Muscle layer of duodenum (tissue), 2 donors: ENCODE measurements at regions not wholly inside any gene's neighbourhood (a gene's known extent, or its start where the extent isn't known, plus 50 kb on each side); places are given as distances from the start of the nearest gene placed in this dataset.

Experiments
- H3K27ac ChIP-seq: one replicate; pipeline ENCODE4 v1.7.0; 2013; ENCODE audit warnings: mild to moderate bottlenecking, low read length
- H3K27me3 ChIP-seq: one replicate; pipeline ENCODE4 v1.7.0; 2013; ENCODE audit warnings: low read depth, mild to moderate bottlenecking, control low read depth, low read length
- H3K36me3 ChIP-seq, 2 donors: one replicate each; pipeline ENCODE4 v1.7.0; 2013; ENCODE audit warnings: low read length in 2 of 2, control low read depth in 1 of 2, mild to moderate bottlenecking in 1 of 2; ENCODE audit not compliant: insufficient read depth in 2 of 2, control insufficient read depth in 1 of 2
- H3K4me1 ChIP-seq, 2 donors: one replicate each; pipeline ENCODE4 v1.7.0; 2013; ENCODE audit warnings: low read length in 2 of 2, mild to moderate bottlenecking in 2 of 2, control low read depth in 1 of 2, moderate library complexity in 1 of 2; ENCODE audit not compliant: insufficient read depth in 2 of 2, control insufficient read depth in 1 of 2
- H3K4me3 ChIP-seq, 2 donors: one replicate each; pipeline ENCODE4 v1.7.0; 2013; ENCODE audit warnings: low read length in 2 of 2, low read depth in 1 of 2, mild to moderate bottlenecking in 1 of 2
- H3K9me3 ChIP-seq, 2 donors: one replicate each; pipeline ENCODE4 v1.7.0; 2013; ENCODE audit warnings: low read length in 2 of 2, control low read depth in 1 of 2, mild to moderate bottlenecking in 1 of 2; ENCODE audit not compliant: control insufficient read depth in 1 of 2
- donor health status: healthy.

DNA sequence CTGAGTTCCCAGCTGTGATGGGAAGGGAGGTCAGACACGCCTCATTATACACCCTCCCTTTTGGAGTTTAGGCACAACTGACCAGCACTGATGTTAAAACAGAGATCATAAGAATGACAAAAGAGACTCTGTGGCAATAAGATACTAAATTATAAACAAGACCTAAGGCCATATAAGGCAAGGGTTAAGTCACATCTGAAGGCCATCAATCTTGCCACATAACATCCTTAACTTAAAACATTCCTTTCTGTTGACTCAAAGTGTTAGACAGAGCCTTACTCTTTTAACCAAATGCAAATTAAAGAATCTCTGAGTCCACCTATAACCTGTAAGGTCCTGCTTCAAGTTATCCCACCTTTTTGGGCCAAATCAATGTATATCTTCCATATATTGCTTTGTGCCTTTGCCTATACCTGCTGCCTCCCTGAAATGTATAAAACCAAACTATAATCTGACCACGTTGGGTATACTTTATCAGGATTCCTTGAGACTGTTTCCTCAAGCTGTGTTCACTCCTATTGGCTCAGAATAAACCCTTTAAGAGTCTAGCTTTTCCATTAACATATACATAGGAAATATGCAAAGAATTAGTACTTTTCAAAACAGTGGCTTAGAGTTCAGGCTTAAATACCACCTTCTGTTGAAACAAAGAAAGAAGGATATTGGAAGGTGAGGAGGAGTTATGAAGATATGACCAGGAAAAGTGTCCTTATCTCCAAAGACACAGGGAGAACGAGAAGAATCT lies 214.4 kb upstream of the PPP1R2C start:
- Histone ChIP-seq H3K9me3 (no peaks in the 10 kb centered on the region), H3K4me3 (no peak overlapping the region), H3K4me1 (no peaks in the 10 kb centered on the region), H3K27me3 (no peaks in the 10 kb centered on the region), H3K36me3 (no peaks in the 10 kb centered on the region), H3K27ac (no peak overlapping the region)

GRCh38 chrX:42996861-42997260 lies 218.9 kb upstream of the PPP1R2C start:
- H3K27ac ChIP-seq = no peak overlapping the region
- H3K27me3 ChIP-seq = no peaks in the 10 kb centered on the region
- no peaks in the 10 kb centered on the region for H3K36me3 ChIP-seq
- no peaks in the 10 kb centered on the region for H3K4me1 ChIP-seq
- H3K4me3 ChIP-seq = no peak overlapping the region
- H3K9me3 ChIP-seq = no peaks in the 10 kb centered on the region

DNA sequence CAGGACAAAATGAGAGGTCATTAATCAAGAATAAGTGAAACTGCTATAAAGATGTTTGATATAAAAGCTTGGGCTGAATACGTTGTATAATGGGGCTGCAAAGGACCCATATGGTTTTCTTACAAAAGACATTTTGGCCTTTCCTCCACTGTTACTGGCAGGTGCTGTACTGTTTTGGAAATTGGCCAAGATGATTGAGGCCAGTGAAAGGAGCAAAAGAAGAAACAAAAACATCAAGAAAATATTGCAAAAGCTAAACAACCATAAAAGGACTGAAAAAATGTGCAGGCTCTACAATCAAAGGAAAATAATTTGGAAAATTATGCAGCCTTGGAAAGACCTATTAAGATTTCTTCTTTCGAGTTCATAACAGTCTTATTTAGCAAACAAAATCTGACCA lies 222.2 kb upstream of the PPP1R2C start:
- Histone ChIP-seq H3K27me3 (no peaks in the 10 kb centered on the region), H3K9me3 (no peaks in the 10 kb centered on the region), H3K27ac (no peak overlapping the region), H3K4me3 (no peak overlapping the region), H3K36me3 (no peaks in the 10 kb centered on the region), H3K4me1 (no peaks in the 10 kb centered on the region)

DNA sequence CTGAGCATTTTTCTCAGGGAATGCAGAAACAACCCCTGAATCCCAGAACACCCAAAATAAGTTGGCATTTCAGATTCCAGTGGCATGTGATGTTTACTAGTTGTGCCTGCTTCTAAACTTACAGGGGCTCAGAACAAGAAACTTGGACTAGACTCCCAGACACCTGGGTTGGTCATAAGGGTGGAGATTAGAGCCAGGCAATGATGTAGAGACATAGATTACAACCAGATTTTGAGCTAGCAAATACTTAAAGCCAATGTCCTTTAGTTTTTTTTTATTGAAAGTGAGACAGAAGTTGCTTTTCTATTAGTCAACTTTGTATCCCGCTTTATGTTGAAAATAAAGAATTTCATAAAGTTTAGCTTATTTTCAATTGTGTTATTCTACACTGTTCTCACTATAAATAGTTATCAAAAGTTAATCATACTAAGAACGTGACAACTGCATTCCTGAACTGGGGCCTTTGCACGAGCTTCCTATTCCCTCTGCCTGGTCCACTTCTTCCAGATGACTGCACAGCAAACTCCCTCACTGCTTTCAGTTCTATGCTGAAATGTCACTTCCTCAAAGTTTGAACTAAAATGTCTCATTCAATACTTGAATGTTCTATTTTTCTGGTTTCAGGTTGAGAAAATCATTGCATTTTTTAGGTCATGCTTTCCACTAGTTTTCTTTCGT lies 224.7 kb upstream of the PPP1R2C start:
- Histone ChIP-seq H3K4me1 (no peaks in the 10 kb centered on the region), H3K27me3 (no peaks in the 10 kb centered on the region), H3K4me3 (no peak overlapping the region), H3K36me3 (no peaks in the 10 kb centered on the region), H3K9me3 (no peaks in the 10 kb centered on the region), H3K27ac (no peak overlapping the region)

- H3K36me3 ChIP-seq = no peaks in the 10 kb centered on the region
- no peaks in the 10 kb centered on the region for H3K4me1 ChIP-seq
- no peaks in the 10 kb centered on the region for H3K9me3 ChIP-seq
- no peak overlapping the region for H3K27ac ChIP-seq
- H3K4me3 ChIP-seq = no peak overlapping the region
- H3K27me3 ChIP-seq = no peaks in the 10 kb centered on the region
These were observed 225.2 kb upstream of the PPP1R2C start for GRCh38 chrX:43003204-43003565.

GRCh38 chrX:43003939-43004338 lies 226.0 kb upstream of the PPP1R2C start:
- Histone ChIP-seq H3K9me3 (no peaks in the 10 kb centered on the region), H3K27ac (no peak overlapping the region), H3K4me3 (no peak overlapping the region), H3K27me3 (no peaks in the 10 kb centered on the region), H3K4me1 (no peaks in the 10 kb centered on the region), H3K36me3 (no peaks in the 10 kb centered on the region)

DNA sequence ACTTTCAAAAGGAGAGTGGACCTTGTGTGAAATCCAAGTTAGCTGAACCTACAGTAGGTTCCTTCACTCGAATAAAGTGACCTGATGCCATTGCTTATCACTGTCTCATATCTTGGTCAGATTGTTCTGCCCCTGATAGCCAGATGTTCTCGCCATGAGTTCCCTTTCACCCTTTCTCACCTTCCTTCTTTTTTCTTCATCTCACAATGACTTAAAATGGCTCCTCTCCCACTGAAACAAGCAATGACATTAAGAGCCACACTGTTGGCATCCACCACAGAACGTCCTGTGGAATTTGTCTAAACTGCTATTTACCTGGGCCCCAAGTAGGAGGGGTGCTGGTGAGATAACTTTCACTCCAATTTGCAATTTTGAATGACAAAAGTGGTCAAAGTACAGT lies 227.6 kb upstream of the PPP1R2C start:
- H3K4me1 ChIP-seq = no peaks in the 10 kb centered on the region
- no peaks in the 10 kb centered on the region for H3K36me3 ChIP-seq
- no peak overlapping the region for H3K4me3 ChIP-seq
- H3K27me3 ChIP-seq = no peaks in the 10 kb centered on the region
- H3K9me3 ChIP-seq = no peaks in the 10 kb centered on the region
- no peak overlapping the region for H3K27ac ChIP-seq

DNA sequence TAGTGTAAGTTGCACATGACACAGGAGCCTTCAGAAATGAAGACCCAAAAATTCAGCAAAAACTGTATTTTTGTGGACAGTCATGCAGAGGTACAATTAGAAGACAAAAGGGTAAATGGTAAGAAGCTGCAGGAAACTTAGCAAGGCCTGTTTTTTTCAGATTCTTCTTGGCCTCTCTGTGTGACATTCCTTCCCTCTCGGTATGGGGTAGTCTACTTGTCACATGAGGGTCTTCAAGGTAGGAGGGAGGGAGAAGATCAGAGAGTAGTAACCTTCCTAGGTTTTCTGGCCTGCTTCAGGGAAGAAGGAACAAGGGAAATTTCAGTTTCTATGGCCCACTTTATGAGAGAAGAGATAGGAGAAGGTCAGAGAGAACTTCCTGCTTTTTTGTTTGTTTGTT lies 230.4 kb upstream of the PPP1R2C start:
- H3K36me3 ChIP-seq = no peaks in the 10 kb centered on the region
- H3K27me3 ChIP-seq = no peaks in the 10 kb centered on the region
- H3K4me1 ChIP-seq = no peaks in the 10 kb centered on the region
- no peaks in the 10 kb centered on the region for H3K9me3 ChIP-seq
- no peak overlapping the region for H3K27ac ChIP-seq
- no peak overlapping the region for H3K4me3 ChIP-seq

DNA sequence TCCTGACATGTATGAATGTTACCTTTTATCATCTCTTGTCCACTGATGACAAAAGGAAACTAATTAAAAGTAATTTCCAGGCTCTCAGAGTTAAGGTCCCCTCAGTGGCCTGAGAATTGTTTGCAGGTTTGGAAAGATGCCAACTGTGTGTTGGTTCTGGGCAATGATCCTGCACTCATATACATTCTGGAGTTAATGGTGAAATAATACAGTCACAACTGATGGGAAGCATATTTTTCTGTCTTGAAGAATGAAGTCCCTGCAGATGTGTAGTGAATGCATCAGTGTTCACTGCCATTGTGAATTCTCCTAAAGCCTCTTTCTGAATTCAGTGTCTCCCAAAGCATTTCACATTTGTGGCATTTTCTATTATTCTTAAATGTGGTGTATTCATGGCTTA lies 238.1 kb upstream of the PPP1R2C start:
- Histone ChIP-seq H3K9me3 (no peaks in the 10 kb centered on the region), H3K4me1 (no peaks in the 10 kb centered on the region), H3K36me3 (no peaks in the 10 kb centered on the region), H3K4me3 (no peak overlapping the region), H3K27ac (no peak overlapping the region), H3K27me3 (no peaks in the 10 kb centered on the region)

DNA sequence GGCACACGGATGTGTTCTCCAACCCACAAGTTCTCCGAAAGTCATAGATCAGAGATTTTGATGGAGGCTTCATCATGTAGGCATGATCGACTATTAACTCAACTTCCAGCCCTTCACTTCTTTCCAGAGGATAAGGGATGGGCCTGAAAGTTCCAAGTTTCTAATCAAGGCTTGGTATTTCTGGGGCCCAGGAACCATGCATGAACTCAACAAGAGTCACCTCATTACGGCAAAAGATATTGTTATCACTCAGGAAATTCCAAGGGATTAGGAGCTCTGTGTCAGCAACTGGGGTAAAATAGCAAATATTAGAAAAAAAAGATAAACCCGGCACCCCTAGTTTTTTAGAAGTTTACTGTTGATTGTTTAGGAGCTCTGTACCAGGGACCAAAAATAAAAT lies 240.1 kb upstream of the PPP1R2C start:
- no peak overlapping the region for H3K27ac ChIP-seq
- no peaks in the 10 kb centered on the region for H3K36me3 ChIP-seq
- no peaks in the 10 kb centered on the region for H3K4me1 ChIP-seq
- no peak overlapping the region for H3K4me3 ChIP-seq
- no peaks in the 10 kb centered on the region for H3K9me3 ChIP-seq
- no peaks in the 10 kb centered on the region for H3K27me3 ChIP-seq

- no peaks in the 10 kb centered on the region for H3K36me3 ChIP-seq
- H3K4me1 ChIP-seq = no peaks in the 10 kb centered on the region
- H3K9me3 ChIP-seq = no peaks in the 10 kb centered on the region
- H3K27ac ChIP-seq = no peak overlapping the region
- no peaks in the 10 kb centered on the region for H3K27me3 ChIP-seq
- no peak overlapping the region for H3K4me3 ChIP-seq
These were observed 241.1 kb upstream of the PPP1R2C start for GRCh38 chrX:43019021-43019420.

DNA sequence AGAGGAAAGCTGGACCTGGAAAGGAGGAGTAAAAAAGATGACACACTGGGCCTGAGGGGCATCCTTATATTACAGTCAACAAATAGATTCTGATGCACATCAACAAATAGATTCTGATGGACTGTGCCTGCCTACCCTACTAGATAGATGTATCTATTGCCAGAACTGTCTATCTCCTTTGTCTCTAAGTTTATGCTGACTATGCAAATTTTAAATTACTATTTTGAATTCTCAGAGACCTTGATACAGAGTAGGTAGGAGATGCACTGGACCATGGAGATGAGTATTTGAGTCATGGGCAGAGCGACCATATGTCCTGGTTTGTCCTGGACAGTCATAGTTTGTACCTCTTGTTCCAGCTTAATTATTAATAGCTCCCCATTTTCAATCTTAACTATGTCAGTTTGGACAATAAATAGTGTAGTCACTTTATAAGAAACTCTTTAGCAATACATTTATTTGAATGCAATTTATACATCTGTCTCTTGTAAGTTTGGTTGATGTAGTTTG lies 247.9 kb upstream of the PPP1R2C start:
- H3K9me3 ChIP-seq = no peaks in the 10 kb centered on the region
- H3K36me3 ChIP-seq = no peaks in the 10 kb centered on the region

More for the DNA sequence above, 247.9 kb upstream of the PPP1R2C start:
- no peak overlapping the region for H3K4me3 ChIP-seq
- no peaks in the 10 kb centered on the region for H3K27me3 ChIP-seq
- no peaks in the 10 kb centered on the region for H3K4me1 ChIP-seq
- no peak overlapping the region for H3K27ac ChIP-seq
